GM12891 (cell line): ENCODE measurements at regions not wholly inside any gene's neighbourhood (a gene's known extent, or its start where the extent isn't known, plus 50 kb on each side); places are given as distances from the start of the nearest gene placed in this dataset.
A peak's percentile ranks its signal among the peaks of the same experiment; 100 is the strongest.

Experiments
- DNase-seq: peaks from one replicate; pipeline ENCODE4 v3.0.0; 2011; ENCODE audit warnings: low spot score; ENCODE audit not compliant: insufficient read length
- FAIRE-seq: peaks from 2 replicates; lab custom pipeline; 2011; peaks lifted over from hg19 to GRCh38; lab: Jason Lieb, UNC
- PAX5 ChIP-seq: IDR thresholded peaks from 2 replicates; pipeline ENCODE4 v1.6.1; 2011; ENCODE audit warnings: low read length, moderate library complexity, mild to moderate bottlenecking; ENCODE audit not compliant: insufficient read depth, severe bottlenecking
- POLR2A ChIP-seq: IDR thresholded peaks from 2 replicates; pipeline ENCODE4 v1.6.1; 2011; ENCODE audit warnings: low read depth, low read length, control low read depth
- POLR2AphosphoS5 ChIP-seq: IDR thresholded peaks from 2 replicates; pipeline ENCODE4 v1.6.1; 2011; ENCODE audit warnings: low read depth, low read length, control low read depth
- POU2F2 ChIP-seq: IDR thresholded peaks from 2 replicates; pipeline ENCODE4 v1.6.1; 2011; ENCODE audit warnings: low read depth, mild to moderate bottlenecking, control low read depth, low read length, moderate library complexity
- SPI1 ChIP-seq: IDR thresholded peaks from 2 replicates; pipeline ENCODE4 v1.6.1; 2011; ENCODE audit warnings: low read depth, low read length, control low read depth
- TAF1 ChIP-seq: IDR thresholded peaks from 2 replicates; pipeline ENCODE4 v1.6.1; 2011; ENCODE audit warnings: low read depth, low read length, control low read depth

GRCh38 chr20:1833728-1834726 lies 61.2 kb upstream of the SIRPA start:
- no peak for TF ChIP-seq POLR2AphosphoS5
- TF ChIP-seq PAX5, result no peak
- TF ChIP-seq SPI1, result no peak
- no peak for TF ChIP-seq POU2F2
- TF ChIP-seq TAF1, result no peak
- no peak for TF ChIP-seq POLR2A
- FAIRE-seq (peak; percentile 13), DNase-seq (no peak)

GRCh38 chr20:1833216-1833615 lies 62.0 kb upstream of the SIRPA start:
- TF ChIP-seq POU2F2 (no peak), POLR2AphosphoS5 (no peak), TAF1 (no peak), PAX5 (no peak), POLR2A (no peak), SPI1 (no peak)
- no peak for DNase-seq
- no peak for FAIRE-seq

- FAIRE-seq (no peak), DNase-seq (no peak)
- no peak for TF ChIP-seq POLR2AphosphoS5
- TF ChIP-seq POU2F2, result no peak
- TF ChIP-seq TAF1, result no peak
Measured at GRCh38 chr20:1832634-1833033, 62.6 kb upstream of the SIRPA start.

- FAIRE-seq (no peak), DNase-seq (no peak)
- TF ChIP-seq SPI1, result no peak
- TF ChIP-seq POU2F2, result no peak
Measured at GRCh38 chr20:1831606-1832005, 63.6 kb upstream of the SIRPA start.

GRCh38 chr20:1831096-1831495 lies 64.1 kb upstream of the SIRPA start:
- no peak for DNase-seq
- no peak for FAIRE-seq
- TF ChIP-seq PAX5 (no peak), SPI1 (no peak), POLR2A (no peak), POU2F2 (no peak), TAF1 (no peak), POLR2AphosphoS5 (no peak)

GRCh38 chr20:1830240-1830639 lies 65.0 kb upstream of the SIRPA start:
- FAIRE-seq (no peak), DNase-seq (no peak)
- TF ChIP-seq POU2F2 (no peak), SPI1 (no peak), PAX5 (no peak), POLR2AphosphoS5 (no peak), TAF1 (no peak), POLR2A (no peak)

- TF ChIP-seq TAF1, result no peak
- no peak for TF ChIP-seq PAX5
- TF ChIP-seq POU2F2, result no peak
- no peak for TF ChIP-seq POLR2AphosphoS5
- TF ChIP-seq SPI1, result no peak
- no peak for TF ChIP-seq POLR2A
- FAIRE-seq (no peak), DNase-seq (no peak)
Measured at GRCh38 chr20:1829531-1829930, 65.7 kb upstream of the SIRPA start.

GRCh38 chr20:1828786-1829131 lies 66.4 kb upstream of the SIRPA start:
- TF ChIP-seq POLR2AphosphoS5 (no peak), POU2F2 (no peak), SPI1 (no peak), TAF1 (no peak), PAX5 (no peak), POLR2A (no peak)
- FAIRE-seq (no peak), DNase-seq (no peak)

- no peak for TF ChIP-seq TAF1
- TF ChIP-seq SPI1, result peak; percentile 77
- no peak for DNase-seq
- no peak for FAIRE-seq
Measured at GRCh38 chr20:1827974-1828785, 67.0 kb upstream of the SIRPA start.

GRCh38 chr20:1827510-1827973 lies 67.7 kb upstream of the SIRPA start:
- DNase-seq (no peak), FAIRE-seq (no peak)
- TF ChIP-seq POLR2AphosphoS5 (no peak), POLR2A (no peak), TAF1 (no peak), SPI1 (no peak), PAX5 (no peak)

GRCh38 chr20:1825938-1826445 lies 69.2 kb upstream of the SIRPA start:
- no peak for TF ChIP-seq PAX5
- TF ChIP-seq POLR2A, result no peak
- no peak for TF ChIP-seq SPI1
- TF ChIP-seq POLR2AphosphoS5, result no peak
- no peak for TF ChIP-seq POU2F2
- no peak for TF ChIP-seq TAF1
- no peak for DNase-seq
- FAIRE-seq, result no peak
